Loucy (cell line): ENCODE measurements at regions not wholly inside any gene's neighbourhood (a gene's known extent, or its start where the extent isn't known, plus 50 kb on each side); places are given as distances from the start of the nearest gene placed in this dataset.

Experiments used
- CTCF ChIP-seq: fragments of 200-600 bp; sonication (generic); conservative IDR thresholded peaks from 2 replicates; pipeline ENCODE4 v1.5.1; 2014; ENCODE audit warnings: mild to moderate bottlenecking, antibody characterized with exemption, low read length
- EZH2phosphoT487 ChIP-seq: fragments of 200-600 bp; IDR thresholded peaks from 2 replicates; pipeline ENCODE4 v1.6.1; 2018; ENCODE audit warnings: antibody characterized with exemption, mild to moderate bottlenecking, moderate library complexity, borderline replicate concordance

DNA sequence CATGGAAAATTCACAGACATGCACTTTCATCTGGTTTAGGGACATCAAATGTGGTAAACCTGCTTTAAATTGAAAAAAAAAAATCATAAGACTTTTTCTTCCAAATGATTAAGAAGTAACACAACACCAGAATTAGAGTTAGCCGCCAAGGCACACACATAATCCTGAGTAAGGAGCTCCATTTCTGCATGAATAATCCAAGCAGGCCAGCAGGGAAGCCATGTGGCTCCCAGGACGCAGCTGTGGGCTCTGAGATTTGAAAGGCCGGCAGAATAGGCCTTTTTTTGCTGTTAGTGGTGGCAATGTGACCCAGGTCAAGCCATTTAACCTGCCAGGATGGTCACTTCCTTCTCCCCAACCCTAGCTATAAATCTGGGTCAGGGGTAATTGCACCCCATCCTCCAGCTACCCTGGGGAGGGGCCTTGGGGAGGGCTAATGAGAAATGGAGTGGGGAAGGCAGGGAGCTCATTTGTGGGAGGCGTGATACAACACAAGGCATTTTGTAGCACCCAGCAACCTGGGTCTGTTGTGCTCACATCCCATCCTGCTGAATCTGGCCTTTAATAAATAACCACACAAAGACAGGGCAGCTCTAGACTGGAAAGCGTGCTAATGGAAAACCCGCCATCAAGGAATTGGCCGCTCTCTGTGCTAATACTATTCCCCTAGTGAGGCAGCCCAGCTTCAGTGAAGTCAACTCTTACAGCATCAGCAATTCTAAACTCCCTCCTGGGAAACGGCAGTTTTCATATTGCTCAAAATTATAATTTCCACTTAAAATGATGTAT lies 178.5 kb downstream of the RHOU start:
- no peak for TF ChIP-seq EZH2phosphoT487
- no peak for TF ChIP-seq CTCF
